ENCODE measurements at regions not wholly inside any gene's neighbourhood (a gene's known extent, or its start where the extent isn't known, plus 50 kb on each side); places are given as distances from the start of the nearest gene placed in this dataset.
A peak's percentile ranks its signal among the peaks of the same experiment; 100 is the strongest.

DNA sequence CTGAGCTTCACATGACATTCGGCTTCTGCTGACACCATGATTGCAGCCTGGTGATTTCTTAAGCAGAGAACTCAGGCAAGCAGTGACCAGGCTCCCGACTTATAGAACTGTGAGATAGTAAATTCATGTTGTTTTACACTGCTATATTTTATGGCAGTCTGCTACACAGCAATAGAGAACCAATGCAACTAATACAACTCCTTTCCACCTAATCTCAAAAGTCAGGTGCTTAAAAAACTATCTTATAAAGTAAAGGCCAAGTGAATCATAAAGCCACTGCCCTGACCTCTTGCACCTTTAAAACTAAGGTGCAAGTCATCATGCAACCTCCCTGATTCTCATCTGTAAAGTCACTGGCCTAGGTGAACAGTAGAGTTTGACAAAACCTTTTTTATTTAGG is 95.3 kb upstream of the GLS start:
- DNase-seq, result no peak
- peak; percentile 80 for ATAC-seq

DNA sequence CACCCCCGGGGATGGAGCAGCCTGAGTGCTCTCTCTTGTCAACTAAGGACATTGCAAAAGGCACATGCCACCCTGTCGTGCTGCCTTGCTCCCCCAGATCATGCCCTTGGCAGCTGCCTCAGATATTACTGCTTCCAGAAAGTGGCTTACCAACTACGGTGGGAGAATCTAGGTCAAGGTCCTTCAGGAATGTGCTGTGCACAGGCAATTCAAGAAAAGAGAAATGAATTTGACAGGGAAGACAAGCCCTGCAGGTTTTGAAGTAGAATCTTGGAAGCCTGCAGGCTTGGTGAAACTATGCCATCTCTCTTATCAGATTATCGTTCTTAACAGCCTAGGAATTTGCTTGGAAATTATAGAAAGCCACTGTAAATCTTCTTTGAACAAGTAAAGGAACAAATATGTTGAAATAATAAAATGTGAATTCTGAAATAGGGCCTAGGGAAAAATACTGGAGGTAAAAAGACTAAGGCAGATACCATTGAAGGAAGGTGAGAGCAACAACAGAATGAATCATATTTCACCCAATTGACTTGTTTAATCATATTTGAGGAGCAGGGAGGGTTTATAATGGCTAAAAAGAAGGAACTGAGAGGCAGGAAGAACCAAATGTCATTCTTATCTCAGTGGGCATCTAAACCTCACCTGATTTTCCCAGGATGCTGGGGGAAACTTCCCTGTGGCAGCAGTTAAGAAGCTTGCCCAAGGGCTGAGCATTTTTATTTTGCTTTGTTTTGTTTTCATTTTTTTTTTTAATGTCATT is 94.0 kb upstream of the GLS start:
- no peak for DNase-seq
- no peak for ATAC-seq

DNA sequence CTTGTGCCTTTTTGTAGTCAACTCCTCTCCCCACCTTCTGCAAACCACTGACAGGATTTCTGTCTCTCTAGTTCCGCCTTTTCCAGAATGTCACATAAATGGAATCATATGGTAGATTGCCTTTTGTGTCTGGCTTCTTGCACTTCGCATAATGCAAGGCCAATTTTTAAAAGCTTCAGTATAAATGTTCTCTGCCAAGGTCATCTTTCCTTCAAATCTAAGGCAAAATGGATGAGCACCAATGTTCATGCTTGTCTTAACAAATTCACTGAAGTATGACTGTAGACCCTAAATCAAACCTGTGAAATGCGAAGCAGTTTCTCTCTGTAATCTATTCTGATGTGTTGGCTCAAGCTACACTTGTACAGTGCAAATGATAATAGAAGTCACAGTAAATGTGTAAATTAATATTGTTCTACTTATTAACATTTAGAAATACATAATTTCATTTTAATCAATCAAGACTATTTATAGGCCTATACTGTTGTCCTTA is 92.8 kb upstream of the GLS start:
- no peak for DNase-seq
- ATAC-seq, result no peak

DNA sequence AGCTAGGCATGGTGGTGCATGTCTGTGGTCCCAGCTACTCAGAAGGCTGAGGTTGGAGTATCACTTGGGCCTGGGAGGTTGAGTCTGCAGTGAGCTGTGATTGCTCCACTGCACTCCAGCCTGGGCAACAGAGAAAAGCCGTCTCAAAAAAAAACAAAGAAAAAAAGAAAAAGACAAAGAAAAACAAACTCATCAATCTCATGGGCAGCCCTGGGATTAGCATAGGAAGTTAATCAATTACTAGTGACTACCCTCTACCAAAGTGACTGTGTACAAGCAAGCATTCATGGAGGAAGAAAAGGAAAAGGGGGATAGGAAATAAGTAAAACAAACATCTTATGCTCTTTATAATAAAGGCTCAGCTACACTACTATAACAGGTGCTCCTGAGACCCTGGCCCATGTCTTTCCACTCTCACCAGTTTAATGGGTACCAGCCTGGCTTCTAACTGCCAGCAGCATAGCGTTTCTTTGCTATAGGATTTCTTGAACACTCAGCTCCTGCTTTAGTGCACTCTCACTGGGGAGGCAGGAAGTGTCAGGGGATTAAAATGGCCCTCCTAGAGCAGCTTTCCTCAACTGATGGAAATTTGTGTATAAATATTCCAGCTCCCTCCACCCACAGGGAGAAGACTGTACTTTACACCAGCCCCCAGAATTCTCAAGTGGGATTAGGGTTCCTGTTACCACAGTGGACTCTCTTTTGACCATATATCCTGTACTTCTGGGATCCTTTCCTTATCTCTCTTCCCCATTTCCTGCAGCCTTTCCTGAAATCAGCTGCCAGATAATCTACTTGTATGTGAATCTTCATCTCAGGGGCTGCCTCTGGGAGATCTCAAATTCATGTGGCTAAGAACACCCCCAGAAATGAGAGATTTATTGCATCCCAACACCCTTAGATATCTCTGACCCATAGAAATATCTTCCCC is 91.3 kb upstream of the GLS start:
- DNase-seq (no peak), ATAC-seq (no peak)

DNA sequence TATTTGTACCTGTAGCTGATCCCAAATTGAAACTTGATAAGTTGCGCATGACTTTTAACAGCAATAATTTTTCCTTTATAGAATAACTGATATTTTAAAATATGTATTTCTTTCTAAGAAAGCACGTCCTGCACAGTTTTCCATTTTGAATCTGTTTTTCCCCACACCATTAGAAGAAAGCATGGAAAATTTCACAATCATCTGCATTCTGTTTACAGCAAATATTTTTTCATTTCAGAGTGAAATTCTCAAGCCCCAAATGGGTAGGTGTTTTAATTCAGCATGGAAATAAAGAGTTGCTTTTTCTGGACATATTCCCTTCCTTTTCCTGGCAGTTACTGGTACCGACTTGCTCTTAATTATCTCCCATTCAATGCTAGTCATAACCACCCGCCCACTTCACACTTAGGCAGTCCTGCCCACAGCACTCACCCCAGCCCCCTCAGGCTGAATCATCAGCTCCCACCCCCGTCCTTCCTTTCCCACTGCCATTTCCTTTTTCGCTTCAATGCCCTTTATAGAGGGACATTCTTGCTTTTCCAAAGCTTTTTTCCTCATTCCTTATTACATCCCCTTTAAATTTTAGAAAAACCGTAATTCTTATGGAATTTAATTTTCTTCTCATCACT is 89.2 kb upstream of the GLS start:
- DNase-seq, result peak; percentile 65
- peak; percentile 44 for ATAC-seq

DNA sequence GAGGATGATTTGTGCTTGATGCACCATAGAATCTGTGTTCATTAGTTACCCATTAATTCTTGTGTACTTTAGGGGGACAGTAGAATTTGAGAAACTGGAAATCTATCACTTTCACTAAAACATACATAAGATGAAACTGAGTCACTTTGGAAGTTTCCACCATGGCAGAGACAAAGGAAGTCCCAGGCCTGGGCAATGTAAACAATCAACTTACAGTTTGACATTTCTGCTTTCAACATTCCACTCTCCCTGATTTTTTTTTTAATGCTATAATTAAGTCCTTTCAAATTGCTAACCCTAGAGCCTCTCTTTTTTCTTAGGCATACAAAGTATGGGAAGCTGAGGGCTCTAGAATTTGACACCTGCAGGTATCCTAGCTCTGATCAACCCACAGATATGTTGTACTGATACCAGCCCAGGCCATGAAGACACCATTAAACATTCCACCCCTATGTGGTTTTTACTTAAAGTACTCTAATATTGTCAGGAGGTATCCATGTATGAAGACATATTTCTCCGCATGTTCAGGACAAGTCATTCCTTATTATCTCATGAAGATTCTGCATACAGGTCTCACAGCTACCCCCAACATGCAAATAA is 88.5 kb upstream of the GLS start:
- ATAC-seq (no peak), DNase-seq (no peak)

DNA sequence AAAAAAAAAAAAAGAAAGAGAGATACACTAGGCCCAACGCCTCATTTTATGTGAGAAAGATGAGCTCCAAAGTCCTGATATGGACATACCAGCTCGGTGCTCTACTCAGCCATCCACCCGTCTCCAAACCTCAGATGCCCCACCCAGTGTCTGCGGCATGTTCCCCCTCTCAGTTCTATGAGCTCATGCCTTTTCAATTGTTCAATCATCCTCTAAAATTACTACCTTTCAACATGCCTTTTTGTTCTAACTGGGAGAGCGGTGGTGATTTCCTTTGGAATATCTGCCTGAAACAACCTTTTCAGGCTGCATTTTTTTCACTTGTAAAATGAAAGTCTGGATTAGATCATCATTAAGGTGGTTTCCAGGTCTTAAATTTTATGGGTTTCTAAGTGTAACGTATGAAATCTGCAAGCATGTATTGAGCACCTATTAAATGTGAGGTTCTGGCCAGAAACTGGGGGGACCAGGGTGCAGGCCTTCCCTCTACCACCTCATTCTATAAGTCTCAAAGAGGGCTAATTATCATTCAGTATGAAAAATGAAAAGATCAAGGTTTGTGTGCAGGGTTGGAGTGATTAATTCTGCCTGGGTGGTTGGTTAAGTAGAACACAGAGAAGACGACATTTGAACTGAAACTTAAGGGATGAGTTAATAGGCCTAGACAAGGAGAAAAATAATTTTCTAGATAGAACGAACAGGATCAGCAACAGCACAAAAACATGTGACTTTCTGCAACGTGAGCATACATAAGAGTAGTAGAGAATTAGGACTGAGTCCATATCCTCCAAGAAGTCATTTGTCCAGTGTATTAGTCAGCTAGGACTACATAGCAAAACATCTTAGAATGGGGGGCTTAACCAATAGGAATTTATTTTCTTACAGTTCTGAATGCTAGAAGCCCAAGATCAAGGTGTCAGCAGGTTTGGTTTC is 87.4 kb upstream of the GLS start:
- ATAC-seq, result peak; percentile 81
- DNase-seq, result peak; percentile 24

DNA sequence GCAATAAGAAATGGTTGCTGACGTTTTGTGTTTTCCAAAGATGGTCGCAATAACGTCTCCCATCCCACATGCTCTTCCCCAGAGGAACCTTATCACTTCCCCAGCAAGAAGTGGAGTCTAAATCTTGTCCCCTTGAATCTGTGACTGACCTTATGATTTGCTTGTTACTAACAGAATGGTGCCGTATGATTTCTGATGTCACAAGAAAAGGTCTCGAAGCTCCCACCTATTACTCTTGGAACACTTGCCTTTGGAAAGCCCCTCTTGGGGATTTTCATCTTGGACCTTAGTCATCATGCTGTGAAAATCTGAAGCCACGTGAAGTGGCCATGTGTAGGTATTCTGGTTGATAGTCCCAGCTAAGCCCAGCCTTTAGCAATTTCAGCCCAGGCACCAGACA is 86.2 kb upstream of the GLS start:
- ATAC-seq, result peak; percentile 44
- peak; percentile 24 for DNase-seq

DNA sequence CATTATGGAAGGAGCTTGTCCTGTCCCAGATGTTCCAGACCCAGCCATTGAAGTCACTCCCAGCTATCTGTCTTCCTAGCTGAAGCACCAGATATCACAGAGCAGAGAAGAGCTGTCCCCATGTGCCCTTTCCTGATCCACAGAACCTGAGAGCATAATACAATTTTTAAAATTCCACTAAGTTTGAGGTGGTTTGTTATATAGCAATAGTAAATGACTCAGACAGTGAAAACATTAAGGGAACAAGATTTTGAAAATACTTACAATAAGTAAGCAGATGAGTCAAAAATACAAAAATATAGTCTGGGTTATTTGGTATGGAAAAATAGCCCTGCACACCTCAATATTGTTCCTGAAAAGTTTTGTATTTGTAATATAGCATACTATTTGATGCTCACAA is 85.8 kb upstream of the GLS start:
- no peak for ATAC-seq
- DNase-seq, result no peak

DNA sequence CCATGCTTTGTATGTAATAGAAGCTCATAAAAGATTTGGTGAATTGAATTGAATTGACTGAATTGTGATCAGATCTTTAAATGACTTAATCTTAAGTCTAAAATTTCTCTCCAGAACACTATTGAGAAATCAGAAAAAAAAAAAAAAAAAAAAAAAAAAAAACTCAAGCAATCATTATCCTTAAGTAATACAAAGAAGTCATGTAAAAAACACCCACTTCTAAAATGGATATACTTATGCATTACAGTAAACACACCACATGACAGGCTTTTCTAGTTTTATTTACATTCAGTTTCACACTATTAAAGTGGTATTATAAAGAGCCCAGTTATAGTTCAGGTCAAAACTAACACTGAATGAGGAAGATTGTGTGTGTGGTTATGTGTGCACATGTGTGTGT is 84.9 kb upstream of the GLS start:
- DNase-seq, result no peak
- ATAC-seq, result no peak

DNA sequence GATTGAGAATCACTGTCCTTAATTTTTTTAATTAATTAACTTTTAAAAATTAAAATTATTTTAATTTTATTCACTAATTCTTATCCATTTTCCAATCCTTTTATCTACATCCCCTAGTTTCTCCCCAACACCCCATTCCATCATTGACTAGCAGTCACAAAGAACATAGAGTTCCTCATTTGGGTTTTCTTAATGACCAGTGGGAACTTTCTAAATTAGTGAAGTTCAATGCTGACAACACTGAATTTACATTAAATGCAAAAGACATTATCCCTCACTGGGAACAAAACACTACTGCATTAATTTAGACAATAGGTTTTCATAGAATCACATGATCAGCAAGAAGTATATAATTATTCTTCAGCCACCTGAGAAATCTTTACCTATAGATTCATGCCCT is 80.6 kb upstream of the GLS start:
- DNase-seq, result no peak

DNA sequence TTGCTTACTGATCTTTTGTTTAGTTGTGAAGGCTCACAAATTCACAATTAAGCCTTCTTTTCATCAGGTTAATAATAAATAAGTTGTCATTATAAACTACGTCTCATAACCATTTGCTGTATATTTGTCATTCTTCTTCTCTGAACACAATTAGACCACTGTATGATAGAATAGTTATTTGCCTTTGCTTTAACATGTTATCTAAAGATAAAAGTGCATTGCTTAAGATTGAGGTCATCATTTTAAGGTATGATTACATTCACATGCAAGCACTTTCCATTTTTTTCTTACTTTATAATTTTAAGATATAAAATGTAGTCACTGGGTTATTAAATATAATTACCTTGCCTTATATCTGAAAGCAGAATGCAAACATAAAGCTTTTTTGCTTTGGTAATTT is 80.1 kb upstream of the GLS start:
- DNase-seq (no peak), ATAC-seq (no peak)

More for the DNA sequence above, 80.6 kb upstream of the GLS start:
- ATAC-seq, result no peak

DNA sequence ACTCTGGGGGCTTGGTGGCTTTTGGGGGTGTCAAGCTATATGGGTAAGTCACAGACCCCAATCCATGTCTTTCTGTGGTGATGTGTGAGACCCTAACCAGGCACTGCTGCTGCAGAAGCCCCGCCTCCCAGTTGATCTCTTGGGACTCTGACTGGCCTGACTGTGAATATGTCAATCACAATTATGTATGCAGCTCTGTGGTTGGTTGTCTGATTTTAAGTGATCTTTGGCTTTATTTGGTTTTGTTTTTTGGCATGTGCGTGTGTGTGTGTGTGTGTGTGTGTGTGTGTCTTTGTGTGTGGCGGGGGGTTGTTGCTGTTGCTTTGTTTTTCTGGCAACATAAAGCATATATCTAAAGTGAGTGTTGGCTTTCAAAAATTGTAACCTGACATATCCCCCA is 78.5 kb upstream of the GLS start:
- DNase-seq (no peak), ATAC-seq (no peak)

DNA sequence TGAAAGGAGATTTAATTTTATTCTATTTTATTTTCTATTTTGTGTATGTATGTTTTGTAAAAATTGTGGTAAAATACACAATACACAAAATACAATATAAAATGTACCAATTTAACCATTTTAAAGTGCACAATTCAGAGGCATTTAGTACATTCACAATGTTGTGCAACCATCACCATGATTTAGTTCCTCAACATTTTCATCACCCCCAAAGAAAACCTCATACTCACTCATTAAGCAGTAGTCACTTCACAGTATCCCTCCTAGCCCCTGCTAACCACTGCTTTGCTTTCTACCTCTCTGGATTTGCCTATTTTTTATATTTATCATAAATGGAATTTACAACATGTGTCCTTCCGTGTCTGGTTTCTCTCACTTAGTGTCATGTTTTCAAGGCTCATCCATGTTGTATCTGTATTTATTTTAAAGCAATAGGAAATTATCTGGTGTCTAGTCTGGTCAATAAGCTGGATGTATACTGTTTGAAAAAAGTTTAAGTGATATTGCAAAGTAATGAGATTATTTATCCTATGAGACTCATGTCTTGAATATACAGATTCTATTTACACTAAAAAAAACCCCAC is 77.9 kb upstream of the GLS start:
- DNase-seq (no peak), ATAC-seq (no peak)

DNA sequence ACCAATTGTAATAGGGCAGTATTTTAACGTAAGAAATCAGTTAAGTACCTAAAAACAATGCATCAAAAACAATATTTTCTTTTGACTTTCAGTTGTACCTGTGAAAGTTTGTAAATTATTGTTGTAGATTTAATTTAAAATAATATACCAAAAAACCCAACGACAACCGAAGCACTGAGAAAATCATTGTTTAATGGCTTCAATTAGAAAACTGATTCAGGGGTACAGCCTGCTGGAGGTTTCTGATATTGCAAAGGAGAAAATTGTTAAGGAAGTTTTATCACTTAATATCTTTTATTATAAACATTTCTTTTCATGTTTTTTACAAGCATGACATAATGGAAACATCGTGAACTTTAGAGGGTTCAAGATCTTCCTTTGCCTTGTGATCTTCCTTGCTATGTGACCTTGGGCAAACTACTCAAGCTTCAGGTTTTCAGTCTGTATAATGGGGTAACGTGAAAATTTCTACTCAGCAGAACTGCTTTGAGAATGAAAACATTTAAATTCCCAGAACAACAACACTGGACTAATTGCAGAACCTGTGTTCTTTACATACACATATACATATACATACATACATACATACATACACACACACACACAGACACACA is 76.3 kb upstream of the GLS start:
- ATAC-seq (no peak), DNase-seq (no peak)

DNA sequence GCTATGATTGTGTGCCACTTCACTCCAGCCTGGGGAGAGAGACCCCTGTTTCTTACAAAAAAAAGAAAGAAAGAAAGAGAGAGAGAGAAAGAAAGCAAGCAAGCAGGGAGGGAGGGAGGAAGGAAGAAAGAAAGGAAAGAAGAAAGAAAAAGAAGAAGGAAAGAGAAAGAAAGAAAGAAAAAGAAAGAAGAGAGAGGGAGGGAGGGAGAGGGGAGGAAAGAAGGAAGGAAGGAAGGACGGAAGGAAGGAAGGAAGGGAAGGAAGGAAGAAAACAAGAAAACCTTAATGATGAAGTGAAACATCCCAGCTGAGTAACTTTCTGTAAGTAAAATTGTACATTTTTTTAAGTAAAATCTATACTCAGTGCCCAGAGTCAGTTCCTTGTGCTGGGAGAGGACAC is 75.5 kb upstream of the GLS start:
- ATAC-seq (no peak), DNase-seq (no peak)

DNA sequence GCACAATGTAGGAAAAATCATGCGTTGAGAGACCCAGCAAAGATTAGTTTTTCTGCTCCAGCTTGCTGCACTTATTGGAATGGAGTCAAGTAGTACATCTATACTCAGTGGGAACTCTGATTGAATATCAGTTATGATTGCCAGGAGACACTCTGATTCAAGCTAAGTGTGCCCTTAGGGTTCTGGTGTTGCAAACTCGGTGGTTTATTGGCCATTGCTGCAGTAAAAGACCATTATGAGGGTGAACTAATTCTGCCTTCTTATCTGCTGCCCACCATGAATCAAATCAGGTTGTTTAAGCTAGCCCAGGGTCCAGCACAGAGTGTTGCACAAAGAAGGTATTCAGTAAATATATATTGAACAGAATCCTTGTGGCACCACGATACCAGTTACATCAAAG is 74.8 kb upstream of the GLS start:
- ATAC-seq, result no peak

DNA sequence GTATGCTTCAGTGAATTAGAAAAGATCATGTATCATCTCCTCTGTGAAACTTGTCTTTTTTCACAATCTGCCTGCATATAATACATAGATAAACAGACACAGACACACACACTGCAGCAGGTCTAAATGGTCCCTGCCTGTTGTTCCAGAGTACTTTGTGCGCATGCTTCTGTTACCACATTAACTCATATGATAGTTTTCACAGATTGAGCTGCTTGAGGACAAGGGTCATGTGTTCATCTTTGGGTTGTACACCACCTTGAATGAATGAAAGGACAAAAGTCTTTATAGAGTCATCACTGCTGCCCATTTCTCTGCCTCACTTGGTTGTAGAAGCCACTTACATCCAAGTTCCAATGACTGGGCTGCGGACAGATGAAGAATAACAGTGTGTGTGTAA is 72.7 kb upstream of the GLS start:
- DNase-seq (no peak), ATAC-seq (no peak)

More for the DNA sequence above, 74.8 kb upstream of the GLS start:
- no peak for DNase-seq

DNA sequence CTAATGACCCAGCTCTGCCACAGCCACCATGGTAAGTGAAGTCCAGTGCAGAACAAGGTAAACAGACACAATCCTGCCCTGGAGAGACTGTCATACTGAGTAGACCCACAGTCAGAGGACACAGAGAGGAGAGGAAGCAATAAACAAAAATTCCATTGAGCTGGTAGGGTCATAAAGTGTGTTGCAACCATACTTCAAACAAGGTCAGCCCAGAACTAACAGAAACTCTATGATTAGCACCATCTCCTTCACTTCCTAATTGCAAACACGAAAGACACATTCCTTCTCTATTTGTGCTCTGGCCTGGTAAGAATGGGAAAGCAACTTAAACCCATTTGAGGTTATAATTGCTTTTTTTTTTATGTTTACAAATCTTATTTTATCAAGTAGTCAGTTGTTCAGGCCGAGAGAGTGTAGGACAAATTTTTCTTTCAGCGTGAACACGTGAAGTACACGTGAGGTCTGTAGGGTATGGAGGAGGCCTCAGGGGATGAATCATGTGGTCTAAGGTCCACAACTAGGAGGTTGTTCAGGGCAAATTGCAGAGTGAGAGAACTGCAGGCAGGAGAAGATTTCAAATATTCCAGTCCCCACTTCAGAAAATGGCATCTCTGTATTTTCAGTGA is 71.4 kb upstream of the GLS start:
- no peak for ATAC-seq
- DNase-seq, result no peak
